ENCODE measurements at regions not wholly inside any gene's neighbourhood (a gene's known extent, or its start where the extent isn't known, plus 50 kb on each side); places are given as distances from the start of the nearest gene placed in this dataset.

GRCh38 chr11:87477321-87477720 is 439.6 kb downstream of the TMEM135 start:
- H3K36me3 ChIP-seq (ENCODE audit: control insufficient read depth, insufficient read depth, low read length), result no peaks in the 10 kb centered on the region
- no peak for TF ChIP-seq CTCF (IDR thresholded peaks at IDR 0.05; ENCODE audit: insufficient read depth, low read length, poor library complexity, severe bottlenecking)
- no peak overlapping the region for H3K4me3 ChIP-seq (replicated peaks; ENCODE audit: low read depth, low read length)
- DNase-seq (ENCODE audit: extremely low read depth, insufficient read length), result no peak
- H3K27me3 ChIP-seq (replicated peaks; ENCODE audit: control insufficient read depth, insufficient read depth, low read length), result no peaks in the 10 kb centered on the region

GRCh38 chr11:87473174-87473573 is 435.4 kb downstream of the TMEM135 start:
- no peak overlapping the region for H3K4me3 ChIP-seq (replicated peaks; ENCODE audit: low read depth, low read length)
- DNase-seq (ENCODE audit: extremely low read depth, insufficient read length), result no peak
- no peaks in the 10 kb centered on the region for H3K36me3 ChIP-seq (ENCODE audit: control insufficient read depth, insufficient read depth, low read length)
- no peak for TF ChIP-seq CTCF (IDR thresholded peaks at IDR 0.05; ENCODE audit: insufficient read depth, low read length, poor library complexity, severe bottlenecking)
- no peaks in the 10 kb centered on the region for H3K27me3 ChIP-seq (replicated peaks; ENCODE audit: control insufficient read depth, insufficient read depth, low read length)

DNA sequence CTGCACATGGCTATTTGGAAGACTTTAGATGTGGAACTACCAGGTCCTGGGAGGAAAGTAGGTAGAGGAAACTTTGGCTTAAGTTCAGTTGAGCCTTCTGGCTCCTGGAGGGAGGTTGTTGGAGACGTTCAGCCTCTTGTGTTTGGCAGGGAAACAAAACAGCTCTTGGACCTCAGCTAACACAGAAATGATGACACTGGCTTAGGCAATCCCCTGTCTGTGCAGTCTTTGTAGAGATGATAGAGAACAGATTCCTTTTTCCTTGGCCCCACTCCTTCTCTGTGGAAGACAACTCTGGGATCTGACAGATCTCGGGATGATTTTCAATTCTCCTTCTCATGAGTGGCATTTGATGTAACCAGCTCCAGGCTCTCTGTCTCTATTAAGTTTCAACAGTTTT is 428.5 kb downstream of the TMEM135 start:
- H3K36me3 ChIP-seq (ENCODE audit: control insufficient read depth, insufficient read depth, low read length), result no peaks in the 10 kb centered on the region
- TF ChIP-seq CTCF (IDR thresholded peaks at IDR 0.05; ENCODE audit: insufficient read depth, low read length, poor library complexity, severe bottlenecking), result no peak
- no peaks in the 10 kb centered on the region for H3K27me3 ChIP-seq (replicated peaks; ENCODE audit: control insufficient read depth, insufficient read depth, low read length)
- no peak overlapping the region for H3K4me3 ChIP-seq (replicated peaks; ENCODE audit: low read depth, low read length)
- no peak for DNase-seq (ENCODE audit: extremely low read depth, insufficient read length)

- DNase-seq (ENCODE audit: extremely low read depth, insufficient read length), result no peak
- TF ChIP-seq CTCF (IDR thresholded peaks at IDR 0.05; ENCODE audit: insufficient read depth, low read length, poor library complexity, severe bottlenecking), result no peak
- no peaks in the 10 kb centered on the region for H3K27me3 ChIP-seq (replicated peaks; ENCODE audit: control insufficient read depth, insufficient read depth, low read length)
- no peak overlapping the region for H3K4me3 ChIP-seq (replicated peaks; ENCODE audit: low read depth, low read length)
- no peaks in the 10 kb centered on the region for H3K36me3 ChIP-seq (ENCODE audit: control insufficient read depth, insufficient read depth, low read length)
These were observed 428.0 kb downstream of the TMEM135 start for GRCh38 chr11:87465716-87466115.

GRCh38 chr11:87463486-87464102 is 425.9 kb downstream of the TMEM135 start:
- Histone ChIP-seq H3K27me3 (replicated peaks; ENCODE audit: control insufficient read depth, insufficient read depth, low read length) (no peaks in the 10 kb centered on the region), H3K4me3 (replicated peaks; ENCODE audit: low read depth, low read length) (no peak overlapping the region), H3K36me3 (ENCODE audit: control insufficient read depth, insufficient read depth, low read length) (no peaks in the 10 kb centered on the region)
- TF ChIP-seq CTCF (IDR thresholded peaks at IDR 0.05; ENCODE audit: insufficient read depth, low read length, poor library complexity, severe bottlenecking), result peak; percentile 46
- no peak for DNase-seq (ENCODE audit: extremely low read depth, insufficient read length)

GRCh38 chr11:87462171-87462570 is 424.4 kb downstream of the TMEM135 start:
- H3K4me3 ChIP-seq (replicated peaks; ENCODE audit: low read depth, low read length), result no peak overlapping the region
- no peak for DNase-seq (ENCODE audit: extremely low read depth, insufficient read length)
- TF ChIP-seq CTCF (IDR thresholded peaks at IDR 0.05; ENCODE audit: insufficient read depth, low read length, poor library complexity, severe bottlenecking), result no peak
- no peaks in the 10 kb centered on the region for H3K27me3 ChIP-seq (replicated peaks; ENCODE audit: control insufficient read depth, insufficient read depth, low read length)
- H3K36me3 ChIP-seq (ENCODE audit: control insufficient read depth, insufficient read depth, low read length), result no peaks in the 10 kb centered on the region
